Neural progenitor cell (in vitro differentiated cells): ENCODE measurements at regions not wholly inside any gene's neighbourhood (a gene's known extent, or its start where the extent isn't known, plus 50 kb on each side); places are given as distances from the start of the nearest gene placed in this dataset.

Source experiments
- EZH2 ChIP-seq: fragments of 200-600 bp; sonication (generic); IDR thresholded peaks from 2 replicates; pipeline ENCODE4 v1.6.1; 2017; ENCODE audit warnings: antibody characterized with exemption, mild to moderate bottlenecking, moderate library complexity
- EZH2phosphoT487 ChIP-seq: fragments of 200-600 bp; sonication (generic); IDR thresholded peaks from 2 replicates; pipeline ENCODE4 v1.6.1; 2017; ENCODE audit warnings: antibody characterized with exemption
- TF ChIP-seq, protein P1 (sequence below): fragments of 200-600 bp; sonication (generic); IDR thresholded peaks from 2 replicates; pipeline ENCODE4 v1.5.1; 2017; ENCODE audit warnings: antibody characterized with exemption, mild to moderate bottlenecking

DNA sequence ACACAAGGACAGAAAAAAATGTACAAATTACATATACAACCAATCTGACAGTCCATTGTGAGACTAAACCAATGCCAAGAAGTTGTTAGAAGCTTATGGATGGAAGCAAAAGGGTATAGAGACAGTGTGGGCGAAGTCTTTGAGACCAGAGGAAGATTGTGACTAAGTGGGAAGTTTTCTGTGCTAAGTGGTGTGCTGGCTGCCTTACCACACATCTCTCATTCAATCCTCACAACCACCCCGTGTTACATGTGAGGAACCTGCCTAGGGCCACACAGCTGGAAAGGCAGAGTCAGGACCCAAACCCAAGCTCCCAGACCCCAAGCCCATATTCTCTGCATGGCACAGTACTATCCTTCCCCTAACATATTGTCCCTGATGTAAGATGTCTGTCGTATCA is 53.5 kb upstream of the DUSP10 start:
- TF ChIP-seq, protein P1, sequence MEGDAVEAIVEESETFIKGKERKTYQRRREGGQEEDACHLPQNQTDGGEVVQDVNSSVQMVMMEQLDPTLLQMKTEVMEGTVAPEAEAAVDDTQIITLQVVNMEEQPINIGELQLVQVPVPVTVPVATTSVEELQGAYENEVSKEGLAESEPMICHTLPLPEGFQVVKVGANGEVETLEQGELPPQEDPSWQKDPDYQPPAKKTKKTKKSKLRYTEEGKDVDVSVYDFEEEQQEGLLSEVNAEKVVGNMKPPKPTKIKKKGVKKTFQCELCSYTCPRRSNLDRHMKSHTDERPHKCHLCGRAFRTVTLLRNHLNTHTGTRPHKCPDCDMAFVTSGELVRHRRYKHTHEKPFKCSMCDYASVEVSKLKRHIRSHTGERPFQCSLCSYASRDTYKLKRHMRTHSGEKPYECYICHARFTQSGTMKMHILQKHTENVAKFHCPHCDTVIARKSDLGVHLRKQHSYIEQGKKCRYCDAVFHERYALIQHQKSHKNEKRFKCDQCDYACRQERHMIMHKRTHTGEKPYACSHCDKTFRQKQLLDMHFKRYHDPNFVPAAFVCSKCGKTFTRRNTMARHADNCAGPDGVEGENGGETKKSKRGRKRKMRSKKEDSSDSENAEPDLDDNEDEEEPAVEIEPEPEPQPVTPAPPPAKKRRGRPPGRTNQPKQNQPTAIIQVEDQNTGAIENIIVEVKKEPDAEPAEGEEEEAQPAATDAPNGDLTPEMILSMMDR = no peak
- TF ChIP-seq EZH2 (no peak), EZH2phosphoT487 (no peak)
